Fibroblast of lung (primary cell): ENCODE measurements at regions not wholly inside any gene's neighbourhood (a gene's known extent, or its start where the extent isn't known, plus 50 kb on each side); places are given as distances from the start of the nearest gene placed in this dataset.
A peak's percentile ranks its signal among the peaks of the same experiment; 100 is the strongest.

ENCODE experiments used
- EZH2 ChIP-seq: IDR thresholded peaks from 2 replicates; pipeline ENCODE4 v1.5.1; 2012; ENCODE audit warnings: low read length, control low read depth, mild to moderate bottlenecking; ENCODE audit errors: missing control alignments
- TF ChIP-seq, protein P1 (sequence below), 2 donors: IDR thresholded peaks in 1 of 2; conservative IDR thresholded peaks in 1 of 2; 1 replicate in 1 of 2; 2 replicates in 1 of 2; pipeline ENCODE4 v1.5.1; 2011 to 2012; ENCODE audit warnings: low read length in 2 of 2, control low read depth in 1 of 2, inconsistent platforms in 1 of 2, low read depth in 1 of 2, mild to moderate bottlenecking in 1 of 2

DNA sequence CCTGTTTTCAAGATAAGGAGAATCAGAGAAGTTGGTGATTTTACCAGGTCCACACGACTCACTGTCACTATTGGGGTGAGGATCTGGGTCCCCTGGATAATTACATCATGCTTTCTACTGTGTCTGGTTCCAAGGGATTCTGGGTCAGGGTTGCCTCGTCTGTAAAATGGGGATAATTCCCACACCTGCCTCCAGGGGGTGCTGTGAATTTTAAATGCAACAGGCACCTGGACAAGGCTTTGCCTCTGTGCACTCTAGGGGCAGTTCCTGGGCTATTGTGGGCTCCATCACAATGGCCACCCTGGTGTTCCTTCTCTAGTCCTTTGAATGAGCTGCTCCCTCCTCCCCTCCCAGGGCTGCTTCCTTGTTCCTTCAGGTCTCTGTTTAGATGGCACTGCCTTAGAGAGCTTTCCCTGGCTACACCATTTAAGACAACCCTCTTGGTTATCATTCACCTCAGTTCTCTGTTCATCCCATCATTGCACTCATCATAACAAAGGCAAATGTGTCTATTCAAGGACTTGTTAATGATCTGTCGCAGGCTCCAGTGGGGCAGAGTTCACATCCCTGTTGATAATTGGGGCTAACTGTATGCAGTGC, 178.6 kb downstream of the MIAT start:
- TF ChIP-seq, protein P1, sequence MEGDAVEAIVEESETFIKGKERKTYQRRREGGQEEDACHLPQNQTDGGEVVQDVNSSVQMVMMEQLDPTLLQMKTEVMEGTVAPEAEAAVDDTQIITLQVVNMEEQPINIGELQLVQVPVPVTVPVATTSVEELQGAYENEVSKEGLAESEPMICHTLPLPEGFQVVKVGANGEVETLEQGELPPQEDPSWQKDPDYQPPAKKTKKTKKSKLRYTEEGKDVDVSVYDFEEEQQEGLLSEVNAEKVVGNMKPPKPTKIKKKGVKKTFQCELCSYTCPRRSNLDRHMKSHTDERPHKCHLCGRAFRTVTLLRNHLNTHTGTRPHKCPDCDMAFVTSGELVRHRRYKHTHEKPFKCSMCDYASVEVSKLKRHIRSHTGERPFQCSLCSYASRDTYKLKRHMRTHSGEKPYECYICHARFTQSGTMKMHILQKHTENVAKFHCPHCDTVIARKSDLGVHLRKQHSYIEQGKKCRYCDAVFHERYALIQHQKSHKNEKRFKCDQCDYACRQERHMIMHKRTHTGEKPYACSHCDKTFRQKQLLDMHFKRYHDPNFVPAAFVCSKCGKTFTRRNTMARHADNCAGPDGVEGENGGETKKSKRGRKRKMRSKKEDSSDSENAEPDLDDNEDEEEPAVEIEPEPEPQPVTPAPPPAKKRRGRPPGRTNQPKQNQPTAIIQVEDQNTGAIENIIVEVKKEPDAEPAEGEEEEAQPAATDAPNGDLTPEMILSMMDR (conservative IDR thresholded peaks at IDR 0.05 in 1 of 2, IDR thresholded peaks at IDR 0.05 in 1 of 2; ENCODE audit: low read depth in 1 of 2, low read length in 2 of 2), result peak; percentile 44 to 69
- TF ChIP-seq EZH2, result no peak
